HepG2 (cell line): ENCODE measurements at regions not wholly inside any gene's neighbourhood (a gene's known extent, or its start where the extent isn't known, plus 50 kb on each side); places are given as distances from the start of the nearest gene placed in this dataset.

Experiments
- ATAC-seq: fragments of 200-7000 bp; cut with Tn5 transposase; 3 replicates; pipeline ENCODE4 v1.9.1; 2020; ENCODE audit warnings: mild to moderate bottlenecking, moderate library complexity
- BruUV-seq: library from RNA; stranded (reverse); fragments of 400-500 nt; replicated peaks from 2 replicates; lab custom pipeline; 2021; lab: Mats Ljungman, UMichigan
- CTCF ChIA-PET: fragments of 300-600 bp; formaldehyde crosslinking; extraction: SDS; loops from one replicate; lab custom pipeline; 2021; ENCODE audit warnings: low total read pairs, inconsistent platforms, low intra/inter-chr PET ratio; lab: Yijun Ruan, JAX
- POLR2A ChIA-PET: fragments of 350-600 bp; sonication (Branson Sonifier 250); formaldehyde crosslinking; loops from one replicate; lab custom pipeline; 2020; ENCODE audit warnings: antibody characterized with exemption, inconsistent platforms; lab: Yijun Ruan, JAX
- DNase-seq: peaks from one replicate; pipeline ENCODE4 v3.0.0-alpha.2; 2015; ENCODE audit warnings: low spot score
- FAIRE-seq: peaks from 3 replicates; lab custom pipeline; 2011; peaks lifted over from hg19 to GRCh38; lab: Jason Lieb, UNC
- H2AFZ ChIP-seq: one replicate; pipeline ENCODE4 v1.6.1; 2011; ENCODE audit warnings: low read length, inconsistent platforms
- H3K27ac ChIP-seq: fragments of 300-600 bp; 3 replicates; pipeline ENCODE4 v1.8.0; 2011; ENCODE audit warnings: mixed run types, mild to moderate bottlenecking, mixed read lengths, low read length, inconsistent platforms; ENCODE audit not compliant: insufficient read depth; ENCODE audit errors: extremely low read length
- H3K27me3 ChIP-seq, 2 experiments: fragments of 200-600 bp in 1 of 2; 2 replicates in 1 of 2; 3 replicates in 1 of 2; pipeline versions ENCODE4 v1.6.0 to v1.8.0; 2011; ENCODE audit warnings: low read length in 2 of 2, mild to moderate bottlenecking in 2 of 2, moderate library complexity in 2 of 2, inconsistent platforms in 1 of 2; ENCODE audit not compliant: insufficient read depth in 2 of 2, control insufficient read depth in 1 of 2
- H3K36me3 ChIP-seq, 2 experiments: fragments of 200-600 bp in 1 of 2; replicated peaks in 1 of 2; 2 replicates in 1 of 2; 3 replicates in 1 of 2; pipeline versions ENCODE4 v1.5.1 to v1.8.0; 2011; ENCODE audit warnings: low read length in 2 of 2, inconsistent platforms in 1 of 2; ENCODE audit not compliant: insufficient read depth in 2 of 2, control insufficient read depth in 1 of 2
- H3K4me1 ChIP-seq: 2 replicates; pipeline ENCODE4 v1.5.1; 2012; ENCODE audit warnings: low read length, inconsistent platforms; ENCODE audit not compliant: insufficient read depth
- H3K4me2 ChIP-seq: 2 replicates; pipeline ENCODE4 v1.6.0; 2011; ENCODE audit warnings: low read depth, low read length, inconsistent platforms
- H3K4me3 ChIP-seq, 3 experiments: fragments of 200-600 bp in 1 of 3; sonication (generic), shearing (Covaris generic) in 1 of 3; replicated peaks in 1 of 3; 2 replicates each; pipeline ENCODE4 v1.5.1; 2011 to 2016; ENCODE audit warnings: low read length in 3 of 3, inconsistent platforms in 2 of 3, low read depth in 2 of 3, mild to moderate bottlenecking in 2 of 3, control low read depth in 1 of 3, mixed read lengths in 1 of 3; ENCODE audit not compliant: insufficient read depth in 1 of 3
- H3K79me2 ChIP-seq: one replicate; pipeline ENCODE4 v1.6.1; 2011; ENCODE audit warnings: low read length, inconsistent platforms; ENCODE audit not compliant: insufficient read depth
- H3K9ac ChIP-seq: 2 replicates; pipeline ENCODE4 v1.6.0; 2011; ENCODE audit warnings: mild to moderate bottlenecking, low read depth, low read length, inconsistent platforms; ENCODE audit not compliant: insufficient read depth
- H3K9me3 ChIP-seq: 2 replicates; pipeline ENCODE4 v1.5.1; 2012; ENCODE audit warnings: mild to moderate bottlenecking, low read length
- H4K20me1 ChIP-seq: 2 replicates; pipeline ENCODE4 v1.6.0; 2011; ENCODE audit warnings: inconsistent platforms, mild to moderate bottlenecking, low read length, moderate library complexity; ENCODE audit not compliant: insufficient read depth
- HOXD1 ChIP-seq: sonication (generic); formaldehyde crosslinking; IDR thresholded peaks from 2 replicates; pipeline ENCODE4 v1.5.0; 2020; ENCODE audit warnings: missing genetic modification reagents
- MXI1 ChIP-seq: IDR thresholded peaks from 3 replicates; pipeline ENCODE4 v1.6.1; 2012; ENCODE audit warnings: low read depth, low read length, inconsistent platforms, borderline replicate concordance
- SCMH1 ChIP-seq: sonication (generic); formaldehyde crosslinking; IDR thresholded peaks from 2 replicates; pipeline ENCODE4 v1.9.0; 2021; ENCODE audit warnings: missing genetic modification reagents, mild to moderate bottlenecking, borderline replicate concordance
- SIX4 ChIP-seq: sonication (generic); formaldehyde crosslinking; IDR thresholded peaks from 2 replicates; pipeline ENCODE4 v1.4.0; 2020; ENCODE audit warnings: missing genetic modification reagents
- ZC3H4 ChIP-seq: sonication (generic); formaldehyde crosslinking; IDR thresholded peaks from 2 replicates; pipeline ENCODE4 v1.4.0; 2020; ENCODE audit warnings: missing genetic modification reagents, borderline replicate concordance
- ZNF10 ChIP-seq: sonication (generic); formaldehyde crosslinking; IDR thresholded peaks from 2 replicates; pipeline ENCODE4 v1.4.0; 2020; ENCODE audit warnings: mild to moderate bottlenecking, low read depth, missing genetic modification reagents, borderline replicate concordance
- ZNF17 ChIP-seq: sonication (generic); formaldehyde crosslinking; IDR thresholded peaks from 2 replicates; pipeline ENCODE4 v1.5.0; 2020; ENCODE audit warnings: mild to moderate bottlenecking, missing genetic modification reagents
- WGBS: methylation state at CpG from one replicate; pipeline ENCODE4 v1.1.6; 2017; ENCODE audit warnings: low lambda C conversion rate; 5-methylcytosine and 5-hydroxymethylcytosine counted together
- in situ Hi-C: cut with HindIII; loops from 2 replicates; pipeline ENCODE4 v1.10.0; 2017; ENCODE audit warnings: low pct_unique_long_range_greater_than_20kb; ENCODE audit not compliant: extremely low pct_ligation_motif_present
- intact Hi-C: fragments of 100-400 bp; cut with micrococcal nuclease; formaldehyde crosslinking; loops from one replicate; pipeline ENCODE4 v1.10.0; 2022; ENCODE audit not compliant: unreplicated experiment
- TF ChIP-seq, protein P1 (sequence below): sonication (generic); formaldehyde crosslinking; conservative IDR thresholded peaks from 2 replicates; pipeline ENCODE4 v1.5.0; 2020; ENCODE audit warnings: missing genetic modification reagents
- TF ChIP-seq, protein P2 (sequence below): sonication (generic); formaldehyde crosslinking; IDR thresholded peaks from 2 replicates; pipeline ENCODE4 v1.5.0; 2020; ENCODE audit warnings: missing genetic modification reagents

DNA sequence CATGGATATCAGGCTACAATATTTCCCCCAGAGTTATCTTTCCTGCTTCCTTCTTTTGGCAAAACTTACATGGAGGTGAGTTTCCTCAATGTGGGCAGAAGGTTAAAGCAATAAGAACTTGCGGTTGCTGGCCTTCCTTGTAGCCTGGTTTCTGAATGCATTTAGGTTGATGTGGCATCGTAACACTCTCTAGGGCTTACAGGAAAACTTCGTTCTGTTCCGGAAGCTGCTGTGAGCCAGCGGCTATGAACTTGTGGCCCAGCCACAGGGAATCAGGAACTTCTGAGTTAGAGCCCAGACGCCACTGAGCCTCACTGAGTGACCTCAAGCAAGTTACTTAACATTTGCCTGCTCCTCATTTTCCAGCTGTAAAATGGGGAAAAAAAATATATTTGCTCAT lies 623.4 kb upstream of the ADAMTS5 start:
- CTCF ChIA-PET: no interaction called here
- Histone ChIP-seq H2AFZ (no peak overlapping the region), H3K4me3 (no peak overlapping the region), H3K27ac (no peak overlapping the region), H3K4me2 (no peak overlapping the region), H3K4me1 (no peaks in the 10 kb centered on the region), H4K20me1 (no peaks in the 10 kb centered on the region), H3K79me2 (no peaks in the 10 kb centered on the region), H3K9ac (no peak overlapping the region), H3K27me3 (no peaks in the 10 kb centered on the region), H3K9me3 (peaks cover 74% of the 10 kb centered on the region), H3K36me3 (no peaks in the 10 kb centered on the region)
- intact Hi-C loops (no loop called here), in situ Hi-C loops (no loop called here)
- no peak for ATAC-seq
- WGBS: 27% methylated on average over 1 of the region's 6 CpGs
- no peak for FAIRE-seq
- TF ChIP-seq ZNF10 (CRISPR knock-in tag) (no peak), ZNF17 (CRISPR knock-in tag) (no peak), MXI1 (no peak), SIX4 (CRISPR knock-in tag) (no peak), HOXD1 (CRISPR knock-in tag) (no peak), ZC3H4 (CRISPR knock-in tag) (no peak), SCMH1 (CRISPR knock-in tag) (no peak)
- TF ChIP-seq, protein P1, sequence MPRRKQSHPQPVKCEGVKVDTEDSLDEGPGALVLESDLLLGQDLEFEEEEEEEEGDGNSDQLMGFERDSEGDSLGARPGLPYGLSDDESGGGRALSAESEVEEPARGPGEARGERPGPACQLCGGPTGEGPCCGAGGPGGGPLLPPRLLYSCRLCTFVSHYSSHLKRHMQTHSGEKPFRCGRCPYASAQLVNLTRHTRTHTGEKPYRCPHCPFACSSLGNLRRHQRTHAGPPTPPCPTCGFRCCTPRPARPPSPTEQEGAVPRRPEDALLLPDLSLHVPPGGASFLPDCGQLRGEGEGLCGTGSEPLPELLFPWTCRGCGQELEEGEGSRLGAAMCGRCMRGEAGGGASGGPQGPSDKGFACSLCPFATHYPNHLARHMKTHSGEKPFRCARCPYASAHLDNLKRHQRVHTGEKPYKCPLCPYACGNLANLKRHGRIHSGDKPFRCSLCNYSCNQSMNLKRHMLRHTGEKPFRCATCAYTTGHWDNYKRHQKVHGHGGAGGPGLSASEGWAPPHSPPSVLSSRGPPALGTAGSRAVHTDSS (CRISPR knock-in tag): no peak
- TF ChIP-seq, protein P2, sequence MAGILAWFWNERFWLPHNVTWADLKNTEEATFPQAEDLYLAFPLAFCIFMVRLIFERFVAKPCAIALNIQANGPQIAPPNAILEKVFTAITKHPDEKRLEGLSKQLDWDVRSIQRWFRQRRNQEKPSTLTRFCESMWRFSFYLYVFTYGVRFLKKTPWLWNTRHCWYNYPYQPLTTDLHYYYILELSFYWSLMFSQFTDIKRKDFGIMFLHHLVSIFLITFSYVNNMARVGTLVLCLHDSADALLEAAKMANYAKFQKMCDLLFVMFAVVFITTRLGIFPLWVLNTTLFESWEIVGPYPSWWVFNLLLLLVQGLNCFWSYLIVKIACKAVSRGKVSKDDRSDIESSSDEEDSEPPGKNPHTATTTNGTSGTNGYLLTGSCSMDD (CRISPR knock-in tag): no peak
- POLR2A ChIA-PET: no interaction called here
- DNase-seq: no peak
- BruUV-seq: no TSS peak
